K562 (cell line): ENCODE measurements at regions not wholly inside any gene's neighbourhood (a gene's known extent, or its start where the extent isn't known, plus 50 kb on each side); places are given as distances from the start of the nearest gene placed in this dataset.

Experiments used
- ATAC-seq: fragments of 200-7000 bp; cut with Tn5 transposase; 3 replicates; pipeline ENCODE4 v1.9.1; 2020; ENCODE audit warnings: moderate library complexity
- BruUV-seq: library from RNA; stranded (reverse); fragments of 400-500 nt; replicated peaks from 2 replicates; lab custom pipeline; 2021; lab: Mats Ljungman, UMichigan
- CTCF ChIA-PET: fragments of 300-600 bp; formaldehyde crosslinking; extraction: SDS; loops from one replicate; lab custom pipeline; 2021; ENCODE audit warnings: low intra/inter-chr PET ratio; lab: Yijun Ruan, JAX
- POLR2A ChIA-PET: fragments of 300-600, 350-650 bp; sonication (Branson Sonifier 250); formaldehyde crosslinking; extraction: SDS; loops from one replicate; lab custom pipeline; 2021; ENCODE audit warnings: antibody characterized with exemption, inconsistent platforms; lab: Yijun Ruan, JAX
- DNase-seq, 4 experiments: peaks; one replicate each; pipeline versions ENCODE4 v3.0.0 to v3.0.0-alpha.2; 2011 to 2018; ENCODE audit warnings: low spot score in 3 of 4, mixed read lengths in 3 of 4; ENCODE audit errors: extremely low read depth in 1 of 4
- FAIRE-seq: peaks from 2 replicates; lab custom pipeline; 2011; peaks lifted over from hg19 to GRCh38; lab: Jason Lieb, UNC
- H2AFZ ChIP-seq: 2 replicates; pipeline ENCODE4 v1.6.0; 2011; ENCODE audit warnings: low read depth, low read length, control low read depth, inconsistent platforms
- H3K27ac ChIP-seq: fragments of 200-600 bp; 3 replicates; pipeline ENCODE4 v1.8.0; 2011; ENCODE audit warnings: low read depth, mild to moderate bottlenecking, control low read depth, inconsistent platforms, low read length, moderate library complexity, mixed read lengths; ENCODE audit errors: extremely low read depth
- H3K27me3 ChIP-seq, 2 experiments: fragments of 300-600 bp in 1 of 2; 2 replicates in 1 of 2; 3 replicates in 1 of 2; pipeline versions ENCODE4 v1.6.0 to v1.8.0; 2011; ENCODE audit warnings: inconsistent platforms in 2 of 2, low read length in 2 of 2, mild to moderate bottlenecking in 1 of 2, mixed read lengths in 1 of 2, moderate library complexity in 1 of 2; ENCODE audit not compliant: control insufficient read depth in 2 of 2, insufficient read depth in 2 of 2
- H3K36me3 ChIP-seq: fragments of 300-600 bp; 3 replicates; pipeline ENCODE4 v1.8.0; 2011; ENCODE audit warnings: mild to moderate bottlenecking, low read length, inconsistent platforms; ENCODE audit not compliant: control insufficient read depth, insufficient read depth
- H3K4me1 ChIP-seq, 2 experiments: fragments of 200-600 bp in 1 of 2; replicated peaks in 1 of 2; 2 replicates in 1 of 2; 3 replicates in 1 of 2; pipeline versions ENCODE4 v1.5.1 to v1.8.0; 2011; ENCODE audit warnings: inconsistent platforms in 2 of 2, low read length in 2 of 2, mild to moderate bottlenecking in 1 of 2, mixed read lengths in 1 of 2, moderate library complexity in 1 of 2; ENCODE audit not compliant: control insufficient read depth in 2 of 2, insufficient read depth in 2 of 2
- H3K4me2 ChIP-seq: 2 replicates; pipeline ENCODE4 v1.6.1; 2011; ENCODE audit warnings: low read length, control low read depth, inconsistent platforms, mixed read lengths; ENCODE audit not compliant: insufficient read depth
- H3K4me3 ChIP-seq: fragments of 200-600 bp; sonication (generic), shearing (Covaris generic); 2 replicates; pipeline ENCODE4 v1.5.1; 2016; ENCODE audit warnings: control low read depth, inconsistent platforms
- H3K79me2 ChIP-seq: fragments of 200-600 bp; 3 replicates; pipeline ENCODE4 v1.8.0; 2011; ENCODE audit warnings: low read length, inconsistent platforms; ENCODE audit not compliant: control insufficient read depth, insufficient read depth
- H3K9ac ChIP-seq, 2 experiments: 2 replicates each; pipeline versions ENCODE4 v1.6.0 to v1.6.1; 2011; ENCODE audit warnings: low read depth in 2 of 2, low read length in 2 of 2, control low read depth in 1 of 2, inconsistent platforms in 1 of 2, mild to moderate bottlenecking in 1 of 2, mixed read lengths in 1 of 2; ENCODE audit not compliant: insufficient read depth in 1 of 2
- H3K9me1 ChIP-seq: one replicate; pipeline ENCODE4 v1.6.0; 2011; ENCODE audit warnings: inconsistent platforms, mild to moderate bottlenecking, low read length, moderate library complexity; ENCODE audit not compliant: control insufficient read depth, insufficient read depth
- H3K9me3 ChIP-seq: replicated peaks from 2 replicates; pipeline ENCODE4 v1.5.1; 2011; ENCODE audit warnings: low read depth, low read length, inconsistent platforms; ENCODE audit not compliant: control insufficient read depth, insufficient read depth
- H4K20me1 ChIP-seq: replicated peaks from 2 replicates; pipeline ENCODE4 v1.6.1; 2011; ENCODE audit warnings: low read length, inconsistent platforms, mixed read lengths; ENCODE audit not compliant: control insufficient read depth, insufficient read depth
- CHD2 ChIP-seq: IDR thresholded peaks from 2 replicates; pipeline ENCODE4 v1.6.1; 2011; ENCODE audit warnings: low read depth, low read length
- ELK3 ChIP-seq: fragments of 450-650 bp; formaldehyde crosslinking; IDR thresholded peaks from 2 replicates; pipeline ENCODE4 v1.4.0; 2020; ENCODE audit warnings: mild to moderate bottlenecking
- ERF ChIP-seq: fragments of 450-650 bp; formaldehyde crosslinking; IDR thresholded peaks from 2 replicates; pipeline ENCODE4 v1.4.0; 2020; ENCODE audit warnings: mild to moderate bottlenecking, mixed read lengths
- FOXK2 ChIP-seq, 2 experiments: fragments of 450-650 bp; IDR thresholded peaks in 1 of 2; conservative IDR thresholded peaks in 1 of 2; 2 replicates each; pipeline ENCODE4 v1.6.1; 2016; ENCODE audit warnings: low read depth in 2 of 2, mild to moderate bottlenecking in 1 of 2
- HSF4 ChIP-seq: fragments of 250-450 bp; sonication (Bioruptor Pico); IDR thresholded peaks from 2 replicates; pipeline ENCODE4 v2.1.2; 2022; ENCODE audit warnings: mild to moderate bottlenecking, moderate library complexity, borderline replicate concordance
- MBD1 ChIP-seq: fragments of 250-450 bp; sonication (Bioruptor Pico); IDR thresholded peaks from 2 replicates; pipeline ENCODE4 v1.8.0; 2022; ENCODE audit warnings: inconsistent platforms
- SRSF3 ChIP-seq: fragments of 200-400 bp; formaldehyde crosslinking; IDR thresholded peaks from 2 replicates; pipeline ENCODE4 v1.6.1; 2016; ENCODE audit warnings: mild to moderate bottlenecking, low read length, moderate library complexity; ENCODE audit not compliant: insufficient read depth
- XRCC4 ChIP-seq: IDR thresholded peaks from one replicate; pipeline ENCODE4 v1.6.1; 2011; ENCODE audit not compliant: insufficient read depth, insufficient read length; ENCODE audit errors: extremely low read depth
- WGBS: fragments of 100-300 bp; shearing (Covaris generic); methylation state at CpG from one replicate; pipeline ENCODE4 v1.1.6; 2016; ENCODE audit warnings: low coverage, mixed read lengths; ENCODE audit not compliant: insufficient coverage; ENCODE audit errors: missing lambda C conversion rate; 5-methylcytosine and 5-hydroxymethylcytosine counted together
- in situ Hi-C: fragments of 300-500 bp; cut with MboI; formaldehyde crosslinking; loops from 4 replicates; pipeline ENCODE4 v1.15.0; 2018; ENCODE audit warnings: inconsistent platforms, mixed read lengths
- intact Hi-C: fragments of 100-400 bp; cut with micrococcal nuclease; formaldehyde crosslinking; loops from 2 replicates; pipeline ENCODE4 v1.14.2; 2022
- TF ChIP-seq, protein P1 (sequence below): IDR thresholded peaks from 3 replicates; pipeline ENCODE4 v1.6.1; 2011; ENCODE audit warnings: borderline replicate concordance, mild to moderate bottlenecking, moderate library complexity; ENCODE audit not compliant: insufficient read length; ENCODE audit errors: extremely low read depth

- Histone ChIP-seq H3K27me3 (no peaks in the 10 kb centered on the region), H3K9me3 (no peaks in the 10 kb centered on the region), H3K4me3 (no peak overlapping the region), H3K9ac (no peak overlapping the region), H3K36me3 (no peaks in the 10 kb centered on the region), H3K27ac (no peak overlapping the region), H3K79me2 (no peaks in the 10 kb centered on the region), H3K4me2 (no peak overlapping the region), H2AFZ (no peak overlapping the region), H3K4me1 (no peaks in the 10 kb centered on the region), H4K20me1 (no peaks in the 10 kb centered on the region), H3K9me1 (no peaks in the 10 kb centered on the region)
- DNase-seq: no peak
- 2% methylated on average over 3 of the region's 3 CpGs for WGBS
- no TSS peak for BruUV-seq
- ChIA-PET POLR2A (no interaction called here), CTCF (no interaction called here)
- intact Hi-C loops (no loop called here), in situ Hi-C loops (no loop called here)
- ATAC-seq: no peak
- FAIRE-seq: no peak
- no peak for TF ChIP-seq HSF4 (CRISPR knock-in tag)
- no peak for TF ChIP-seq ELK3 (CRISPR knock-in tag)
- no peak for TF ChIP-seq MBD1
- TF ChIP-seq CHD2: no peak
- no peak for TF ChIP-seq ERF (CRISPR knock-in tag)
- TF ChIP-seq, protein P1, sequence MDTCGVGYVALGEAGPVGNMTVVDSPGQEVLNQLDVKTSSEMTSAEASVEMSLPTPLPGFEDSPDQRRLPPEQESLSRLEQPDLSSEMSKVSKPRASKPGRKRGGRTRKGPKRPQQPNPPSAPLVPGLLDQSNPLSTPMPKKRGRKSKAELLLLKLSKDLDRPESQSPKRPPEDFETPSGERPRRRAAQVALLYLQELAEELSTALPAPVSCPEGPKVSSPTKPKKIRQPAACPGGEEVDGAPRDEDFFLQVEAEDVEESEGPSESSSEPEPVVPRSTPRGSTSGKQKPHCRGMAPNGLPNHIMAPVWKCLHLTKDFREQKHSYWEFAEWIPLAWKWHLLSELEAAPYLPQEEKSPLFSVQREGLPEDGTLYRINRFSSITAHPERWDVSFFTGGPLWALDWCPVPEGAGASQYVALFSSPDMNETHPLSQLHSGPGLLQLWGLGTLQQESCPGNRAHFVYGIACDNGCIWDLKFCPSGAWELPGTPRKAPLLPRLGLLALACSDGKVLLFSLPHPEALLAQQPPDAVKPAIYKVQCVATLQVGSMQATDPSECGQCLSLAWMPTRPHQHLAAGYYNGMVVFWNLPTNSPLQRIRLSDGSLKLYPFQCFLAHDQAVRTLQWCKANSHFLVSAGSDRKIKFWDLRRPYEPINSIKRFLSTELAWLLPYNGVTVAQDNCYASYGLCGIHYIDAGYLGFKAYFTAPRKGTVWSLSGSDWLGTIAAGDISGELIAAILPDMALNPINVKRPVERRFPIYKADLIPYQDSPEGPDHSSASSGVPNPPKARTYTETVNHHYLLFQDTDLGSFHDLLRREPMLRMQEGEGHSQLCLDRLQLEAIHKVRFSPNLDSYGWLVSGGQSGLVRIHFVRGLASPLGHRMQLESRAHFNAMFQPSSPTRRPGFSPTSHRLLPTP: no peak
- TF ChIP-seq XRCC4: no peak
- TF ChIP-seq FOXK2 (conservative IDR thresholded peaks at IDR 0.05 in 1 of 2, IDR thresholded peaks at IDR 0.05 in 1 of 2; ENCODE audit: low read depth in 2 of 2): no peak
- no peak for TF ChIP-seq SRSF3
Observed at GRCh38 chr5:5967944-5968343, 410.4 kb downstream of the MED10 start.
